SK-N-SH (cell line): ENCODE measurements at regions not wholly inside any gene's neighbourhood (a gene's known extent, or its start where the extent isn't known, plus 50 kb on each side); places are given as distances from the start of the nearest gene placed in this dataset.

Experiments used
- CTCF ChIA-PET: fragments of 300-600, 350-600 bp; formaldehyde crosslinking; extraction: SDS; loops from one replicate; lab custom pipeline; 2021; lab: Yijun Ruan, JAX
- POLR2A ChIA-PET: fragments of 350-600 bp; sonication (Branson Sonifier 250); formaldehyde crosslinking; extraction: SDS; loops from one replicate; lab custom pipeline; 2020; ENCODE audit warnings: antibody characterized with exemption, inconsistent platforms; lab: Yijun Ruan, JAX
- DNase-seq: peaks from one replicate; pipeline ENCODE4 v3.0.0; 2012
- H2AFZ ChIP-seq: fragments of 200-600 bp; sonication (generic); 2 replicates; pipeline ENCODE4 v1.8.1; 2016; ENCODE audit warnings: antibody characterized with exemption, mild to moderate bottlenecking, low read depth
- H3F3A ChIP-seq: fragments of 200-600 bp; sonication (generic); replicated peaks from 2 replicates; pipeline ENCODE3; 2016; ENCODE audit warnings: antibody characterized with exemption, mild to moderate bottlenecking; ENCODE audit not compliant: insufficient read depth
- H3K27ac ChIP-seq, 2 experiments: fragments of 200-500 bp in 1 of 2; fragments of 200-600 bp in 1 of 2; sonication (Bioruptor generic) in 1 of 2; sonication (generic), shearing (Covaris generic) in 1 of 2; 2 replicates each; pipeline versions ENCODE4 v1.5.1 to v1.6.1; 2014 to 2016; ENCODE audit warnings: low read depth in 2 of 2, inconsistent platforms in 1 of 2, low read length in 1 of 2, mild to moderate bottlenecking in 1 of 2, mixed read lengths in 1 of 2
- H3K27me3 ChIP-seq: fragments of 200-600 bp; sonication (generic), shearing (Covaris generic); 2 replicates; pipeline ENCODE4 v1.6.1; 2016; ENCODE audit warnings: mixed run types; ENCODE audit not compliant: insufficient read depth
- H3K36me3 ChIP-seq, 2 experiments: fragments of 200-500 bp in 1 of 2; fragments of 200-600 bp in 1 of 2; sonication (Bioruptor generic) in 1 of 2; sonication (generic) in 1 of 2; replicated peaks in 1 of 2; 2 replicates each; pipeline versions ENCODE3 to v1.5.1; 2014 to 2016; ENCODE audit warnings: low read length in 1 of 2, mild to moderate bottlenecking in 1 of 2; ENCODE audit not compliant: insufficient read depth in 2 of 2, control insufficient read depth in 1 of 2
- H3K4me1 ChIP-seq, 2 experiments: fragments of 200-500 bp in 1 of 2; fragments of 200-600 bp in 1 of 2; sonication (Bioruptor generic) in 1 of 2; sonication (generic), shearing (Covaris generic) in 1 of 2; 2 replicates each; pipeline versions ENCODE4 v1.5.1 to v1.6.1; 2014 to 2016; ENCODE audit warnings: low read depth in 1 of 2, low read length in 1 of 2, mixed run types in 1 of 2; ENCODE audit not compliant: insufficient read depth in 2 of 2, control insufficient read depth in 1 of 2
- H3K4me2 ChIP-seq: fragments of 200-600 bp; sonication (generic), shearing (Covaris generic); 2 replicates; pipeline ENCODE4 v1.6.1; 2017; ENCODE audit warnings: mixed run types
- H3K4me3 ChIP-seq, 2 experiments: fragments of 200-500 bp in 1 of 2; fragments of 200-600 bp in 1 of 2; sonication (Bioruptor generic) in 1 of 2; sonication (generic), shearing (Covaris generic) in 1 of 2; 2 replicates each; pipeline versions ENCODE4 v1.5.1 to v1.8.1; 2014 to 2016; ENCODE audit warnings: low read depth in 2 of 2, inconsistent platforms in 1 of 2, low read length in 1 of 2, mild to moderate bottlenecking in 1 of 2, mixed read lengths in 1 of 2, moderate library complexity in 1 of 2
- H3K79me2 ChIP-seq: fragments of 200-600 bp; sonication (generic); 2 replicates; pipeline ENCODE4 v1.8.1; 2017; ENCODE audit warnings: mild to moderate bottlenecking; ENCODE audit not compliant: insufficient read depth
- H3K9ac ChIP-seq: fragments of 200-600 bp; sonication (generic); 2 replicates; pipeline ENCODE4 v1.6.1; 2017; ENCODE audit warnings: mixed run types
- H3K9me2 ChIP-seq: fragments of 200-600 bp; sonication (generic); 2 replicates; pipeline ENCODE4 v1.6.1; 2017; ENCODE audit warnings: mixed run types
- H3K9me3 ChIP-seq: fragments of 200-600 bp; sonication (generic); 2 replicates; pipeline ENCODE4 v1.6.1; 2017; ENCODE audit warnings: mixed run types, mild to moderate bottlenecking, moderate library complexity
- H4K20me1 ChIP-seq: fragments of 200-600 bp; sonication (generic); 2 replicates; pipeline ENCODE4 v1.6.1; 2017; ENCODE audit warnings: mild to moderate bottlenecking, mixed run types; ENCODE audit not compliant: insufficient read depth
- CHD2 ChIP-seq: fragments of 150-350 bp; IDR thresholded peaks from 2 replicates; pipeline ENCODE4 v1.6.1; 2018; ENCODE audit warnings: low read length; ENCODE audit not compliant: partially characterized antibody
- CTCF ChIP-seq: fragments of 200-600 bp; sonication (generic); IDR thresholded peaks from 2 replicates; pipeline ENCODE4 v1.6.1; 2017; ENCODE audit warnings: antibody characterized with exemption, mild to moderate bottlenecking, moderate library complexity
- ELF1 ChIP-seq: IDR thresholded peaks from 2 replicates; pipeline ENCODE4 v1.4.0; 2012
- EZH2phosphoT487 ChIP-seq: fragments of 200-600 bp; sonication (generic); IDR thresholded peaks from 2 replicates; pipeline ENCODE4 v1.6.1; 2017; ENCODE audit warnings: low read depth, mixed run types, mild to moderate bottlenecking, antibody characterized with exemption, moderate library complexity, borderline replicate concordance
- FOSL2 ChIP-seq: IDR thresholded peaks from 2 replicates; pipeline ENCODE4 v1.4.0; 2012; ENCODE audit warnings: low read depth, mild to moderate bottlenecking, moderate library complexity, borderline replicate concordance
- FOXM1 ChIP-seq: IDR thresholded peaks from 2 replicates; pipeline ENCODE4 v1.4.0; 2012; ENCODE audit warnings: low read depth, mild to moderate bottlenecking
- GATA2 ChIP-seq: sonication (generic); formaldehyde crosslinking; IDR thresholded peaks from 2 replicates; pipeline ENCODE4 v1.5.0; 2020; ENCODE audit warnings: mild to moderate bottlenecking, missing genetic modification reagents
- MAX ChIP-seq: IDR thresholded peaks from 2 replicates; pipeline ENCODE4 v1.4.0; 2012; ENCODE audit warnings: low read depth
- RAD21 ChIP-seq: IDR thresholded peaks from 2 replicates; pipeline ENCODE4 v1.6.1; 2012; ENCODE audit warnings: mild to moderate bottlenecking, low read length
- RCOR1 ChIP-seq: fragments of 150-350 bp; IDR thresholded peaks from 2 replicates; pipeline ENCODE4 v1.6.1; 2017; ENCODE audit warnings: antibody characterized with exemption, low read length
- RXRA ChIP-seq: IDR thresholded peaks from 2 replicates; pipeline ENCODE4 v1.4.0; 2012; ENCODE audit warnings: low read depth, mild to moderate bottlenecking, borderline replicate concordance
- TEAD4 ChIP-seq: IDR thresholded peaks from 2 replicates; pipeline ENCODE4 v1.4.0; 2012; ENCODE audit warnings: mild to moderate bottlenecking, borderline replicate concordance; ENCODE audit not compliant: insufficient read depth
- USF1 ChIP-seq: IDR thresholded peaks from 2 replicates; pipeline ENCODE4 v1.4.0; 2012; ENCODE audit warnings: low read depth, borderline replicate concordance
- USF2 ChIP-seq: fragments of 150-350 bp; IDR thresholded peaks from 2 replicates; pipeline ENCODE4 v1.6.1; 2017; ENCODE audit warnings: antibody characterized with exemption, low read length, low read depth, borderline replicate concordance
- WGBS: methylation state at CpG from one replicate; pipeline ENCODE4 v1.1.6; 2017; ENCODE audit warnings: low lambda C conversion rate; 5-methylcytosine and 5-hydroxymethylcytosine counted together

- Histone ChIP-seq H3F3A (no peaks in the 10 kb centered on the region), H3K4me1 (no peaks in the 10 kb centered on the region), H3K4me3 (no peak overlapping the region), H3K9me3 (no peaks in the 10 kb centered on the region), H3K4me2 (no peak overlapping the region), H3K27ac (no peak overlapping the region), H2AFZ (no peak overlapping the region), H3K79me2 (no peaks in the 10 kb centered on the region), H3K27me3 (no peaks in the 10 kb centered on the region; the same call in 1 of the 2 replicates), H3K9me2 (no peaks in the 10 kb centered on the region), H4K20me1 (no peaks in the 10 kb centered on the region), H3K9ac (no peak overlapping the region), H3K36me3 (no peaks in the 10 kb centered on the region)
- TF ChIP-seq FOSL2: no peak
- TF ChIP-seq EZH2phosphoT487: no peak
- no peak for TF ChIP-seq FOXM1
- no peak for TF ChIP-seq ELF1
- no peak for TF ChIP-seq RCOR1
- TF ChIP-seq USF1: no peak
- no peak for TF ChIP-seq RXRA
- POLR2A ChIA-PET: no interaction called here
- CTCF ChIA-PET: interaction anchor here (0.7 to 1.0 kb wide), 2 partner anchors 13 to 21 kb away, joined by 3 to 4 read pairs; no protein-coding TSS in a partner anchor
- no peak for DNase-seq
- 27% methylated on average over 2 of the region's 2 CpGs for WGBS
Observed at GRCh38 chr2:56108806-56109205, 75.0 kb upstream of the CCDC85A start.

- POLR2A ChIA-PET: no interaction called here
- no peak overlapping the region for H3K9ac ChIP-seq
- no peak for TF ChIP-seq CTCF
- no peak for TF ChIP-seq ELF1
- no peak for TF ChIP-seq RAD21
- TF ChIP-seq MAX: no peak
- no peak for TF ChIP-seq TEAD4
- no peak for TF ChIP-seq USF2
- TF ChIP-seq CHD2: no peak
- no peak for TF ChIP-seq GATA2 (CRISPR knock-in tag)
- TF ChIP-seq, all 33 proteins: peak for 0
- CTCF ChIA-PET: interaction anchor here (1.0 kb wide), 1 partner anchor 20 kb away, joined by 4 read pairs; no protein-coding TSS in a partner anchor
- Histone ChIP-seq H3K4me2 (no peak overlapping the region), H3K9me2 (no peaks in the 10 kb centered on the region), H4K20me1 (no peaks in the 10 kb centered on the region), H3K79me2 (no peaks in the 10 kb centered on the region), H3K36me3 (no peaks in the 10 kb centered on the region), H3K4me1 (no peaks in the 10 kb centered on the region), H3K27ac (no peak overlapping the region), H3K9me3 (no peaks in the 10 kb centered on the region), H3K4me3 (no peak overlapping the region), H3F3A (no peaks in the 10 kb centered on the region), H2AFZ (no peak overlapping the region), H3K27me3 (no peaks in the 10 kb centered on the region; the same call in 1 of the 2 replicates)
- DNase-seq: no peak
Observed at GRCh38 chr2:56109994-56110393, 73.8 kb upstream of the CCDC85A start.
